DOHH2 (cell line): ENCODE measurements at regions not wholly inside any gene's neighbourhood (a gene's known extent, or its start where the extent isn't known, plus 50 kb on each side); places are given as distances from the start of the nearest gene placed in this dataset.

Experiments used
- H3F3A ChIP-seq: fragments of 200-600 bp; sonication (generic), shearing (Covaris generic); 2 replicates; pipeline ENCODE4 v1.6.0; 2016; ENCODE audit warnings: antibody characterized with exemption, mild to moderate bottlenecking; ENCODE audit not compliant: control insufficient read depth, insufficient read depth
- H3K27ac ChIP-seq: fragments of 200-600 bp; sonication (generic); 2 replicates; pipeline ENCODE4 v1.5.1; 2014; ENCODE audit warnings: low read depth, mild to moderate bottlenecking, low read length, moderate library complexity
- H3K27me3 ChIP-seq: fragments of 200-600 bp; sonication (generic); 2 replicates; pipeline ENCODE4 v1.6.1; 2014; ENCODE audit warnings: mild to moderate bottlenecking, low read length, mixed read lengths; ENCODE audit not compliant: control insufficient read depth
- H3K36me3 ChIP-seq: fragments of 200-600 bp; sonication (generic); 2 replicates; pipeline ENCODE4 v1.6.1; 2014; ENCODE audit warnings: mild to moderate bottlenecking, low read length, moderate library complexity, mixed read lengths; ENCODE audit not compliant: control insufficient read depth
- H3K4me1 ChIP-seq: fragments of 200-600 bp; sonication (generic); 2 replicates; pipeline ENCODE4 v1.6.1; 2014; ENCODE audit warnings: mild to moderate bottlenecking, low read length, mixed read lengths; ENCODE audit not compliant: control insufficient read depth
- H3K4me2 ChIP-seq: fragments of 200-600 bp; sonication (generic); 2 replicates; pipeline ENCODE4 v1.6.0; 2014; ENCODE audit warnings: mild to moderate bottlenecking, low read length, moderate library complexity
- H3K4me3 ChIP-seq: fragments of 200-600 bp; sonication (generic); 2 replicates; pipeline ENCODE4 v1.5.1; 2014; ENCODE audit warnings: mild to moderate bottlenecking, low read length, mixed read lengths
- H3K79me2 ChIP-seq: fragments of 200-600 bp; sonication (generic); 2 replicates; pipeline ENCODE4 v1.6.1; 2014; ENCODE audit warnings: mild to moderate bottlenecking, low read length, mixed read lengths; ENCODE audit not compliant: control insufficient read depth
- H3K9me2 ChIP-seq: fragments of 200-600 bp; sonication (generic); replicated peaks from 2 replicates; pipeline ENCODE4 v1.6.1; 2014; ENCODE audit warnings: mild to moderate bottlenecking, low read length, mixed read lengths; ENCODE audit not compliant: control insufficient read depth
- H3K9me3 ChIP-seq: fragments of 200-600 bp; sonication (generic); 2 replicates; pipeline ENCODE4 v1.6.1; 2014; ENCODE audit warnings: antibody characterized with exemption, low read length, mixed read lengths; ENCODE audit not compliant: control insufficient read depth, insufficient read depth
- H4K20me1 ChIP-seq: fragments of 200-600 bp; sonication (generic); 2 replicates; pipeline ENCODE4 v1.6.0; 2014; ENCODE audit warnings: low read depth, mild to moderate bottlenecking, antibody characterized with exemption, low read length, moderate library complexity; ENCODE audit not compliant: control insufficient read depth, insufficient read depth
- CTCF ChIP-seq: fragments of 200-600 bp; sonication (generic); IDR thresholded peaks from one replicate; pipeline ENCODE4 v1.5.1; 2014; ENCODE audit warnings: antibody characterized with exemption, mild to moderate bottlenecking, low read depth, low read length; ENCODE audit not compliant: poor library complexity, severe bottlenecking
- EZH2phosphoT487 ChIP-seq: fragments of 200-600 bp; sonication (generic); IDR thresholded peaks from 2 replicates; pipeline ENCODE4 v1.6.1; 2017; ENCODE audit warnings: borderline replicate concordance, mild to moderate bottlenecking, antibody characterized with exemption, low read length, moderate library complexity, mixed read lengths

DNA sequence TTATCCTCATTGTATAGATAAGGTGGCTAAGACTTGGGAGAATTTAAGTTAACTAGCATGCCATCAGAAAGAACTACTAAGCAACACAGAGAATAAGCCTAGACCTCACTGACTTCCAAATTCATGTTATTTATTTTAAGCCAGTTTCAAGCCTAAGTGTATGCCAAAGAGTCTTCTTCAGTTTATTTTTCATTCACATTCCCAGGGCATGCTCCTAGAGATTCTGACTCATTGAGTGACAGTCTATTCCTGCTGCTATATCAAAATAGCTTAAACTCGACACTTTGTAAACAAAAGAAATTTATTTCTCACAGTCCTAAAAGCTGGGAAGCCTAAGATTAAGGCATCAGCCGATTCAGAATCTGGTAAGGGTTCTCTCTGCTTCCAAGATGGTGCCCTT, 467.1 kb downstream of the MBD2 start:
- H3F3A ChIP-seq, result no peaks in the 10 kb centered on the region
- H3K79me2 ChIP-seq, result no peaks in the 10 kb centered on the region
- no peaks in the 10 kb centered on the region for H3K27me3 ChIP-seq
- H3K36me3 ChIP-seq, result no peaks in the 10 kb centered on the region
- no peaks in the 10 kb centered on the region for H3K9me2 ChIP-seq
- H3K4me2 ChIP-seq, result no peak overlapping the region
- no peak overlapping the region for H3K4me3 ChIP-seq
- H3K9me3 ChIP-seq, result no peaks in the 10 kb centered on the region
- TF ChIP-seq EZH2phosphoT487 (no peak), CTCF (no peak)
- no peaks in the 10 kb centered on the region for H3K4me1 ChIP-seq
- no peak overlapping the region for H3K27ac ChIP-seq
- H4K20me1 ChIP-seq, result no peaks in the 10 kb centered on the region

DNA sequence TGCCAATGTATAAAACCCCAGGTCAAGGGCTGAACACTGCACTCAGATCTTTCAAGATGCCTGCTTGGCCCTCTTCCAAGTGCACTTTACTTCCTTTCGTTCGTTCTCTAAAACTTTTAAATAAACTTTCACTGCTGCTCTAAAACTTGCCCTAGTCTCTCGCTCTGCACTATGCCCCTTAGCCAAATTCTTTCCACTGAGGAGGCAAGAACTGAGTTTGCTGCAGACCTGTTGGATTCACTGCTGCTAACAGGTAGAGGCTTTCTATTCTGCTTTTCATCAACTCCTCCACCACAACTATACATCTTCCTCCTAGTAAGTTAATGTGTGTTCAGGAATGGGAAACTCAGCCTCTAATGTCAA, 467.9 kb downstream of the MBD2 start:
- no peaks in the 10 kb centered on the region for H4K20me1 ChIP-seq
- H3K79me2 ChIP-seq, result no peaks in the 10 kb centered on the region
- H3K4me1 ChIP-seq, result no peaks in the 10 kb centered on the region
- no peak overlapping the region for H3K4me3 ChIP-seq
- no peaks in the 10 kb centered on the region for H3K36me3 ChIP-seq
- H3K27me3 ChIP-seq, result no peaks in the 10 kb centered on the region
- H3K4me2 ChIP-seq, result no peak overlapping the region
- no peaks in the 10 kb centered on the region for H3K9me3 ChIP-seq
- TF ChIP-seq CTCF (no peak), EZH2phosphoT487 (no peak)
- H3K9me2 ChIP-seq, result no peaks in the 10 kb centered on the region
- H3F3A ChIP-seq, result no peaks in the 10 kb centered on the region
- H3K27ac ChIP-seq, result no peak overlapping the region

DNA sequence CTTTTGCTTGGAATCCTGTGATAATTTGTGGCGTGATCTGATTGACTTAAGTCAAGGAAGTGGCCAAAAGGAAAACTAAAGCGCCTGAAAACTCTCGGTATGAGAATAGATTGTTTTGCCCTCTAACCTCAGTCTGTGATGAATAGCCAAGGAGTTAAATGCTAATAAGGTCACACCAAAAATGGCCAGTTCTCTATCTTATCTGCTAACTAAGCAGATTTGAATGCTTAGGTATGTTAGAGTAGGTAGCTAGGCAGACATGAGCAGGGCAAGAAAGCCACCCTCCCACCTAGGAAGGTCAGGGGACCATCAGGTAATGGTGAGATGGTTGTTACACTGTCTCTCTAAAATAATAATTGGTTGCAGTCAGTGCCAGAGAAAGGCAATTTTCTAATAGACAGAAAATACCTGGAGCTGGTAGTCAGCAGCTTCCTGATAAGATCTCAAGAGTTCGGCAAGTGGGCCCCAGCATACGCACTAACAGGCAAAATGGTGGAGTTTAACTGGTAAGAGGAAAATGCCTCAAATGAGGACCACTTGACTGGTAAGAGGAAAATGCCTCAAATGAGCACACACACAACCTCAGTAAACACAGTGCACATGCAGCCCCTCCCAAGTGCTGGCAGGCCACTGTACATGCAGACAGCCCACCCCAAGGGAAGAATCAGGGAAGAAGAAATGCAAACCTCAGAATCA, 468.4 kb downstream of the MBD2 start:
- H3K4me1 ChIP-seq, result no peaks in the 10 kb centered on the region
- no peaks in the 10 kb centered on the region for H3K36me3 ChIP-seq
- no peaks in the 10 kb centered on the region for H3K27me3 ChIP-seq
- no peaks in the 10 kb centered on the region for H3K79me2 ChIP-seq
- no peaks in the 10 kb centered on the region for H4K20me1 ChIP-seq
- TF ChIP-seq EZH2phosphoT487 (no peak), CTCF (no peak)
- H3K9me2 ChIP-seq, result no peaks in the 10 kb centered on the region
- no peaks in the 10 kb centered on the region for H3F3A ChIP-seq
- H3K27ac ChIP-seq, result no peak overlapping the region
- no peak overlapping the region for H3K4me2 ChIP-seq
- no peaks in the 10 kb centered on the region for H3K9me3 ChIP-seq
- no peak overlapping the region for H3K4me3 ChIP-seq

- no peaks in the 10 kb centered on the region for H3K9me2 ChIP-seq
- H3K27ac ChIP-seq, result no peak overlapping the region
- H3K4me3 ChIP-seq, result no peak overlapping the region
- no peaks in the 10 kb centered on the region for H3K27me3 ChIP-seq
- no peaks in the 10 kb centered on the region for H4K20me1 ChIP-seq
- no peaks in the 10 kb centered on the region for H3K79me2 ChIP-seq
- no peak overlapping the region for H3K4me2 ChIP-seq
- no peaks in the 10 kb centered on the region for H3K4me1 ChIP-seq
- H3K36me3 ChIP-seq, result no peaks in the 10 kb centered on the region
- no peaks in the 10 kb centered on the region for H3F3A ChIP-seq
- no peaks in the 10 kb centered on the region for H3K9me3 ChIP-seq
- TF ChIP-seq EZH2phosphoT487, result no peak
Measured at GRCh38 chr18:53754154-53754553, 470.3 kb downstream of the MBD2 start.
